Hypothalamus (tissue), 51 donors: ENCODE measurements at regions not wholly inside any gene's neighbourhood (a gene's known extent, or its start where the extent isn't known, plus 50 kb on each side); places are given as distances from the start of the nearest gene placed in this dataset.

Source experiments
- DNase-seq, 51 donors: peaks; one replicate each; lab custom pipeline; 2025; lab: John Stamatoyannopoulos, UW

DNA sequence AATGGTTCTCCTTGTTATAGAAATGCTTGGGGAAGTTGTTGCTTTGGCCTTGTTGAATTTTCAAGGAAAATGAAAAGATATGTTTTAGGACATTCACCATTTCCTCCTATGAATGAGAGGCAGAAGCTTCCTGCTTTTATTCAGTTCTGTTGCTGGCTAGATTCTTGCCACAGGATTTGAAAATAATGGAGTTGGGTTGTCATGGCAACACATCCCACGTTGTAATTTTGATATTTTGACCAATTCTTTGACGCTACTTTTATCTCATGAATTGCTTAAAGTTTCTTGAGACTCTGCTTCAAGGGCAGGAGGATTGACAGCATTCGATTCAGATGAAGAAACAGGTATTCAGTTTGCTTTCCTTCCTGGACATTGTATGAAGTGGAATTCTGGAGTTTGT, 331.5 kb downstream of the PRDM2 start:
- DNase-seq: peak in 1 of 51 donors; percentile 29

DNA sequence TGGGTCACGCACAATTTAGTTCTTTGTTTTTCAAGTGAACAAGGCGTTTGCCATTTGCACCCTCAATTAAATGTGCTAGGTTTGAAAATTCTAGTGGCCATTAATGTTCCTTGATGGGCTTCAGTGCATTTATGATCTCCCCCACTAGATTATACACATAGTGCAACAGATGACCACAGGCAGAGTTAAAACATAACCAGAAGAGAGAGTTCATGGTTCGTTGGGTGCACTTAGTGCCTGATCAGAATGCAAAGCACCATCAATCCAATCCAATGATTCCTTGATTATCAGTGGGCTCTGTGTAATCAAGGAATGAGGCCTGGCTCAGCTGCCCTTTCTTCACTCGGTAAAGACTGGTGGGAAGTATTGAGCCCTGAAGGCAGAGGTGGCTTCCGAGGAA, 334.5 kb downstream of the PRDM2 start:
- no peak for DNase-seq

DNA sequence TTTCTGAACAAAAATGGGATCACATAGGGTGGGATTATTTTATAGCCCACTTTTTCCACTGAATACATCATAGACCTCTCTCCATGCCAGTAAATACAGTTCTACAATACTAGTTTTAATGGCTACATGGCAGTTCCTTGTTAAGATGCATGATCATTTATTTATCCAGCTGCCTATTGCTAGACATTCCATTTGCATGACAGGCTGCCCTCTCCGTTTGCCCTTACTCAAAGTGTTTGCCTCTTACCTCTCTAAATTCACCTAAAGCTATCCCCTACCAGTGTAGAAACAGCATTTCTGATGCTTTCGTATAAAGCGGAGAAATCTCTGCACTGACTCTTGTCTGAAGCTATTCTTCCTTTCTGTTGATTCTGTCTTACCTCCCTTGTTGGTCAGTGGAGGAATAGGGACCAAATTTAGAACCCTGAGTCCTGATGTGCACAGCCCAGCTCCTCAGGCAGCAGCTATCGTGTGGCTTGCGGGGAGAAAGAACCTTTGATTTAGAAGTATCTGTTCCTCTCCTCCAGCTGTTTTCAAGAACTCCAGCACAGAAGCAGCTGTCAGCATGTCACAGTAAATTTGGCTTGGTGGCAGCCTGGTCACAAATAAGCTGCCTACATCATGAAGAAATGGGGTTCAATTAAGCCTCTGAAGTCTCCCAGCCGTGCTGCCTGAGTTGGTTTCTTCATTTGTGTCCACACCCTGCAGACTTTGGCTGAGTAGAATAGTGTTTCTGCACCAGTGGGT, 337.3 kb downstream of the PRDM2 start:
- no peak for DNase-seq

DNA sequence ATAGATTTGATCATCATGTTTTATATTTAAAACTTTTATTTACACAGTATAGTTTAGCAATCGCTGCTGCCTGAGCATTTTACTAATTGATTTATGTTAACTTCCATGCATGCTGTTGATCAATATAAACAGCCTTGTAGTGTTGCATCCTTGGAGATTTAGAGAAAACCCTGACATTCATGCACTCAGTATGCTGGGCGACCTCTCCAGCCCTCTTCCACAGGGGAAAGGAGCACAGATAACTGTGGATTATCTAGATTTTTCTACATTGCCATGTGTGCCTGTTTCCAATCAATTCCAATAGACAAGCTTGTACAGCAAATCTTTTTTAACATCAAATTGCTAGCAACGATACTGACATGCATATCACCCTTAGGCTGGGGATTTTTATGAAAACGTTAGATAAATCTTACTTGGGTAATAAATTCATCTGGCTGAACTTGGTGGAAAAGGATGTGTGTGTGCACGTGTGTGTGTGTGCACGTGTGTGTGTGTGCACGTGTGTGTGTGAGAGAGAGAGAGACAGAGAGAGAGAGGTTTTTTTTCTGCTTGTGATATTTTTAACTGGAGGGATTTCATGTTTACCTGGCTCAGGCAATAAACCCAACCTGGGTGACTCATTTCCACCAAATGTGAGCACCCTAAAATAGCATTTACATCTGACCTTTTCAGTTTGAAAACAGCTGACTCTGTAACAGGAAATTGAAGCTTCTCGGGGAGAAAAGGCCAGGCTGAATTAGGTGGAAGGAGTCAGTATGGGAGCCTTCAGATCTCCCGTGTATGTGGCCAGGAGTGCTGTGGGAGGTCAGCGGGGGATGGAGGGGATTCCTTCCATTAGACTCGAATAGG, 339.8 kb downstream of the PRDM2 start:
- DNase-seq: no peak

DNA sequence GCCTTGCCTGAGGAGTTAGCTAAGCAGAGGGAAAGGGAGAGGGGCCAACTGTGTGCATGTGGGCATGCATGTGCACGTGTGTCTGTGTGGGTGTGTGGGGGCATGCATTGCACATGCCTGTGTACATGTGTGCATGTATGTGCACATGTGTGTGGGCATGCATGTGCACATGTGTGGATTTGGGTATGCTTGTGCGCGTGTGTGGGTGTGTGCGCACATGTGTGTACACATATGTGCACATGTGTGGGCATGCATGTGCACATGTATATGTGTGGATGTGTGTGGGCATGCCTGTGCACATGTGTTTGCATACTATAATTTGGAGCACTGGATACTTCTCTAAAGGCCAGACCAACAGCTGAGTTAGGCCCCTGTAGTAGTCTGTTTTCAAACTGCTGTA, 350.0 kb downstream of the PRDM2 start:
- no peak for DNase-seq

DNA sequence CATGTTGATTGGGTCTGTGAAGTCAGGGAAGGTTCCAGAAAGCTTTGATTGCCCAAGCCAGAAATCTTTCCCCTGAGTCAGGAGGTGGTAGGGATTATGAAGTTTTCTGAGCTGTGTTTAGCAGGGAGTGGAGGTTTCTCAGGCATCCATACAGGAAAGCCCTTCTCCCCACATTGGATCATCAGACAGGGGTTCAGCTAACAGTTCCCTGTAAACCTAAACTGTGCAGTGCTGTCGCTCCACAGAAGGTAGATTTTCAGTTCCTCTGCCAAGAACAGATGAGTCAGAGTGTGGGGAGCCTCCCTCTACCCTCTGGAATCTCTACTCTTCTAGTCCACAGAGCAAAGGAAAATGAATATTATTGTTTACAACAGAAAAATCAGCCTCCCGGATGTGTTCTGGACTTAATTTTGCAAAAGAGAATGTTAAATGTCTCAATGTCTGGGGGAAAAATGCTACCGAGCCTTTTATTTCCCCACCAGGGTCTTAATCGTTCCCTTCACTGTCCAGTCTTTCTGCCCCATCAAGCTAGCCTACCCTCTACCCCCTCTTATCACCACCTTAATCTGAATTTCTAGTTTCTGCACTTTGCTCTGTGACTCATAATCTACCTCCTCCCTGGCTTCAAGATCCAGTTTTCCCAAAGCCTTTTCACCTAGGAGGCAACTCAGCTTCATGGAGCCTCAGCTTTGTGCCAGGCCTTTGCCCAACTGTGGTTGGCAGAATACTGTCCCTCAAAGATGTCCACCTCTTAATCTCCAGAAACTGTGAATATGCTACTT, 355.6 kb downstream of the PRDM2 start:
- DNase-seq: peak in 1 of 51 donors; percentile 22

DNA sequence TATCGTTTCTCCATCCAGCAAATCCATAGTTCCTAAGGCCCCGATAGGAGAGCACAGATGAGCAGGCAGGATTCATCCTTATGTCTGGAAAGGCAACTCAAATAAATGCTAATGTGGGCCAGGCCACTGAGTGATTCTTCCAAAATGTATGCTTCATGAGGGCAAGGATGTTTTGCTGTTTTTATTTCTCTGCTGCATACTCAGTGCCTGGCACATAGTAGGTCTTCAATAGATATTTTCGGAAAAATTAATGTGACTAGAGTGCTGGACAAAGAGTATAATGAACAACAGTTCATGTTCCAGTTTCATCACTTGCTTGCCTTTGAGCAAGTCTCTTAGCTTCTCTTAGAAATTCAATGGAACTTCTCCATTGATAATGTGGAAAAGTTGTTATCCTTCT, 357.7 kb downstream of the PRDM2 start:
- DNase-seq: no peak

DNA sequence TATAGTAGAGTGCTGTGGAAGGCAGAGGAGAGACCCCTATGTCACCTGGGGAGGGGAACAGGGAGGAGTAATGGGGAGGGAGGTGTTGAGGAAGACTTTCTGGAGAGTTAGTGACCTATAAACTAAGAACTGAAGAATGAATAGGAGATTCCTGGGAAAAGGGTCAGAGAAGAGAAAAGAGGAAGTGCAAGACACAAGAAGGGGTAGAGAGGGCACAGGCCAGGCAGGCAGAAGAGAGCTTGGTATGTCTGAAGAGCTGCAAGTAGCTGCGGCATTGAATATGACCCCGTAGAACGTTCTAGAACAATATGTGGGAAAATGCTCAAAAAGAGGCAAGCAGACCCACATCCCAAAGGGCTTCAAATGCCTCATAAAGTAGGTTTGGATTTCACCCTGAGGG, 361.2 kb downstream of the PRDM2 start:
- no peak for DNase-seq

DNA sequence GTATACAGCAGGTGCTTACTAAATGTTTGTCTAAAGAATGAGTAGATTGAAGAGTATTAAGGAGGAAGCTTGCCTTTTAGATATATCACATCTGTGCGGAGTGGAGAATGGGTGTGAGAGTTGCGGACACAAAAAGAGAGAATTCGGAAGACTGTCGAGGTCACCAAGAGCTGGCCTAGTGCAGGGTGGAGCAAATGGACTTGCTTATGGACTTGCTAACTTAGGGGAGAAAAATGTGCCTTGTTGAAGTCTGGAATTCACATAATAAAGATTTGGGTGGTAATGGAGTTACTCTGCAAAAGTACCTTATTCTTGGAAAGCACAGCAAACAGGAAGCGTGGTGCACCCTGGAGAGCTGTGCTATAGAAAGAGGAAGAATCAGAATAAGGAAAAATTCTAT, 361.7 kb downstream of the PRDM2 start:
- no peak for DNase-seq

DNA sequence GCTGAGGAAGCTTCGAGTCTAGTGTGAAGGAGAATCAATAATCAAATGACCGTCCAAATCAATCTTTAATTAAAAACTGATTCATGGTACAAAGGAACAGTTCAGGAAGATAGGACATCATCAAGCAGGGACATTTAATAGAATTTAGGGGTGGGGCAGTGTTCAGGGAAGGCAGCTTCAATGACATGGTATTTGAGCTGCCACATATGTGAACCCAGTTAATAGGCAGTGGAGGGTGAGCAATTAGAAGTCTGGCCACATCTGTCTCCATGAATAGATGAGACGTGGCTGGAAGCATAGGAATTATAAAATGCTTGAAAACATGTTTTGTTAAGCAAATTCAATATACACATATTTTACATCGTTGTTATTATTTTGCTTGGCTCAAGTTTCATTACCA, 362.7 kb downstream of the PRDM2 start:
- no peak for DNase-seq

DNA sequence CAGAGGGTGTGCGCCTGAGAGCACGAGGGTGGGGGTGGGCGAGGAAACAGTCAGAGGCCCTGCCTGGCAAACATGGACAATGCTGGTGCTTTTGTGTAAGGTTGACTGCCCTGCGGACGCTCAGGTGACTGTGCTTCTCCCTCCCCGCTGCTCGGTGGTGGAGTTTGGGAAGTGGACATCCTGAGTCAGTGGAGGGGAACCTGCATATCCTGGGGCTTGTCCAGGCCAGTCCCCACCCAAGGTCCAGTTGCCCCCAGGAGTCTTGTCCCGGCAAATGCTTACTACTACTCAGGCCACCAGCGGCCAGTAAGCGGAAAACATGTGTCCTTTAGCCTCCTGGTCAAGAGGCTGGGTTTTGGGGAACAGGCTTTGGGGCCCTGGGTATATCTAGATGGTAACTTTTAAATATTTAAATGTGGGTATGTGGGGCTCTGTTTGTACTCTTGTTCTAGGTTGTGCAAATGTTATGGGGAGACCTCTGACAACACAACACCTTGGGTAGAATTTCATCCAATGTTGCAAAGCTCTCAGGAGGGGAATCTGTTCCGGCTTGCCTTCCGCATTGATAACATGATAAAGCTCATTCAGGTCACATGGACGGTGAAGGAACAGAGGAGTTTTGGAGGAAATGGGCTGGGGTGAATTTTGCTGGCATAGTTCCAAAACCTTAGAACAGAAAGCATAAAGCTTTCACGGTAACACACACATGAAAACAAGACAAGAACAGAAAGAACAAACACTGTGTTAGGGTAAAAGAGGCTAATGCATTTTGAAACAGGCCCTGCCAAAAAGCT, 364.9 kb downstream of the PRDM2 start:
- no peak for DNase-seq

DNA sequence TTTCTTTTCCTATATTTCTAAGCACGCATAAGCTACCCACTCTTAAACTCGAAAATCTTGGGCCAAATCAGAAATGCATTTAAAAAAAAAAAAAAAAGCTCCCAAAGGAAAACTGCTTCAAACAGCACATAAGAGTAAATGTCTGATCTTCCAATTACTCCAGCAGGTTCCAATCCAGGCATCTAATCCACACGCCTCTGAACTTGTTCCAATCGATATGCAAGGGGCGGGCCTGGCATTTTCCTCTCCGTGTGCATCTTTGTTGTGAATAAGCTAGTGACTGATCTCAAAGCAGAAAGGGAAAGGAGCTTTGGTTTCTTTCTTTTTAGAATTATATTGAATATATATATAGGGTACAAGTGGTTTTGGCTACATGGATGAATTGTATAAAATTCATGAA, 365.5 kb downstream of the PRDM2 start:
- DNase-seq: no peak

DNA sequence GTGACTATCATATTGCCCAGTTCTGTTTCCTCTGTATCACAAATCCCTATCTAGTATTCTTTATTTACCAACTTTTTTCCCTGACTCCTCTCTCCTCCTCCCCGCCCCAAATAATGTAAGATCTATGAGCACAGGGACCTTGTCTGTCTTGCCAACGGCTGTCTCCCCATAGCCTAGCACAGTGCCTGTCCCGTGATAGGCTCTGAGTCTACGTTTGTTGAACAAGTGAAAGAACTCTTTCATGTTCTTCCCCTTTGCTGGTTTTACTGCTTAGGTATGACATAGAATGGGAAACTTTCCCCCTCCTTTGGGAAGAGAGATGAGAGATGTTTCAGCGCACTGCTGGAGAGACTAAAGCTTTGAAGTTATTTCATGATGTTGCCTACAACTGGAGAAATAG, 367.0 kb downstream of the PRDM2 start:
- no peak for DNase-seq

DNA sequence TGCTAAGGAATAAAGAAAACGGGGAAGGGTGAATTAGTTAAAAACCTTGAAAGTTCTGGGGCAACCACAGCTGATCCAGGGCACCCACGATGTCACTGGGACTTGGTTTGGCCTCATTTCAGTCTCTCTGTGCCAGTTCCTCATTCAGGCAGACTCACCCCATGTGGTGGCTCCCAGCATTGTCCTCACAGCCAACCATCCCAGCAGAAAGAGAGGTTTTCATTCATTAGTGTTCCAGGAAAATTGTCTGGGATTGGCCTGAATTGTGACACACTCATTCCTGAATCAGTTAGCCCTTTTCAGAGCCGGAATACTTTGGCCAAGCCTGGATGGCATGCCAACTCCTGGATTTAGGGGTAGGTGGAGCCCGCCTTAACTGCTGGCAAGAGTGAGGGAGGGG, 367.7 kb downstream of the PRDM2 start:
- peak in 30 of 51 donors; percentile 2 to 58 (median 18) for DNase-seq

DNA sequence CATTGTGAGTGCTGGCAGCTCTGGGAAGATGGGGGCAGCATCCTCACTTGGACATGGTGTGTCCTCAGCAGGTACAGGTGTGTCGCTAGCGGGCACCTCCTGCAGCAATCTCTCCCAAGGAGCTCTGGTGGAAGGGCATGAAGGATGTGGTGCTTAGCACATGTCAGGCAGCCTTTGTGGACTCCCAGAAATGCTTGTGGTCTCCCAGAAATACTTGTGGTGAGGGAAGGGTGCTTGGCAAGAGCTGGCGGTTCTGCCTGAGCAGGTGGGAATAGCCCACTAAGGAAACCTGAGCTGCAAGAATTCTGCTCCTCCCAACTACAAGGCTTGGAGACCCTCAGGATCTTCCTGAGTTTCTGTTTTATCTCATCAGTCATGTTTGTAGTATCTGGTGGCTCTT, 371.6 kb downstream of the PRDM2 start:
- DNase-seq: no peak

DNA sequence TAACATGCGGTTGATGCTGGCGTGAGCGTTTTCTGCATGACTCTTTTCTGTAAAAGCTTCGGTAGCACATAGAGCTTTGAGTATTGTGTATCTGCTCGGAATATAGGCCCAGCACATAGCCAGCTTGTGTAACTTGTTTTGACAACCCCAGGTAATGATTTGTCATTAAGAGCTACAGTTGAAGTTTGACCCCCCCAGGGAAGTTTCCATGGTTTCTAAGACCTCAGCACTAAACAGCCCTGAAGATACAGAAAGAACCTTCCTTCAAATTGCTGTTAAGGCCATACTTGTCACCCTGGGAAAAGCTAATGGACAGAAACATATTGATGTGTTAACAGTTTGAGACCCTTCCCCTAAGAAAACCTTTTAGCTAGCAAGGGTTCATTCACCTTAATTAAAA, 380.7 kb downstream of the PRDM2 start:
- no peak for DNase-seq

DNA sequence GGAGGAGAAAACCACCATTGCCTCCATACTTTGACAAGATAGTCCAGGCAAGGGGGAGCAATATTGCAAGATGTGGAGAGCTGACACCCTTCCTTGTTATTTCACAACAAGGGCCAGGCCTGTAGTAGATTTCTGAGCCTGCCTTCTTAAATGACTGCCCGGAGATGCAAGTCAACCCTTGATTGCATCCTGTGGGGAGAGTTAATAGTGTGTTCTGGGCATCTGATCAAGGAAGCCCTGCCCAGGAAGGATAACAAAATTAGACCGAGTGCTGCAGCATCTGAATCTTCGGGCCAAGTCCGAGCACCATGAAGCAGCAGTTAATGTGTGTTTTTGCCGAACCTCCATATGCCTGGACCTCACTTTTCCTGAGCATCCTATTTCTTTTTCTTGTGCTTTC, 382.3 kb downstream of the PRDM2 start:
- DNase-seq: no peak

DNA sequence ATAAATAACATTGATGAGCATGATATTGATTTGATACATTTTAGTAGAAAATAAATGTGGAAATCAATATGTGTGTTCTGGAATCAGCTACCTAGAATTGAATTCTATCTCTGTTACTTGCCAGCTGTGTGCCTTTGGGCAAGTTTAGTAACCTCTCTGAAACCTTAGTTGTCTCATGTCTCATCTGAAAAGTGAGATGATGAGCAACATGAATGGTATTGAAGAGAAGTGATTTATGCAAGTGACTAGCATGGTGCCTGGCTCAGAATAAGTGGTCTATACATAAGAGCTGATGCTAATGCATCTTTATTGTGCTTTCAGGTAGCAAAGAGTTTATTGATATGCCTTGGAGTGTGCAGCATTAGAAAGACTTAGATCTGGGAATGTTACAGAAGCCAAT, 383.3 kb downstream of the PRDM2 start:
- no peak for DNase-seq

DNA sequence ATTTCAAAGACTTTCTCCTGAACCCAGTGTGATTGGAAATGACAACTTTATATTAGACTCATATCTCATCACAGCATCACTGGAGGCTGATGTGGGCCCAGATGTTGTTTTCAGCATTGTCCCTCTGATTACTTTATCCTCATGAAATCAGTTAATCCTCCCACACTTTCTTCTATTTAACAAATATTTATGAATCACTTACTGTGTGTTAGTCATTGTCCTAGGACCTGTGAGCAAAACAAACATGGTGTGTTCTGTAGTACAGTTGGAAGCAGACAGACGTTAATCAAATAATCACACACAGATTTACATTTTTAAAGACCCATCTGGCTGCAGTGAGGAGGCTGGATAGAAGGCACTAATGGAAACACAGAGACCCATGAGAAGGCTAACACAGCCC, 383.7 kb downstream of the PRDM2 start:
- DNase-seq: no peak

DNA sequence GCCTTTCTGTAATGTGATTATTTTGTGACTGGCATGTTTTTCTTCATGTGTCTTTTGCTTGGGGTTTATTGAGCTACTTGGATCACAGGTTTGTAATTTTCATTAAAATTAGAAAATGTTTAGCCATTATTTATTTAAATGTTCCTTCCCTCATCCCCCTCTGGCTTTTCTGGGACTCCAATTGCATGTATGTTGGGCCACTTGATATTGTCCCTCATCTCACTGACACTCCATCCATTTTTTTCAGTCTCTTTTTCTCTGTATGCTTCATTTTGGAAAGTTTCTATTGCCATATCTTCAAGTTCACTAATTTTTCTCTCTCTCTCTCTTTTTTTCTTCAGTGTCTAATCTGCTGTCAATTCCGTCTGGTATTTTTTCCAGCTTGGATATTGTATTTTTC, 390.1 kb downstream of the PRDM2 start:
- no peak for DNase-seq

DNA sequence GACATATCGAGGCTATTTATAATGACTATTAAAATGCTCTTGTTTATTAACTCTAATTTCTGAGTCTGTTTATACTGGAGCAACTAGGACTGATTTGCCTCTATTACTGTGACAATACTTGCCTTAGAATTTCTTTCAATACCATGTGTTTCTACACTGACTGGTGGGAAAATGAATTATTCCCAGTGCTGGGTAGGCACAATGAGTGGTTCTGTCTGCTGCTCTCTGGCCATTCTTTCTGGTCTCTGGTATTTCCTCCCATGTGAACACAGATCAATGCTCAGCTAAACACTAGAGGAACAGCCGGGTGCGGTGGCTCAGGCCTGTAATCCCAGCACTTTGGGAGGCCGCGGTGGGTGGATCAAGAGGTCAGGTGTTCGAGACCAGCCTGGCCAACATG, 390.5 kb downstream of the PRDM2 start:
- no peak for DNase-seq
